Amniotic epithelial cell (primary cell): ENCODE measurements at regions not wholly inside any gene's neighbourhood (a gene's known extent, or its start where the extent isn't known, plus 50 kb on each side); places are given as distances from the start of the nearest gene placed in this dataset.

Experiments
- DNase-seq: peaks from one replicate; pipeline ENCODE4 v3.0.0-alpha.2; 2010; ENCODE audit warnings: low read depth

GRCh38 chr6:119541132-119541905 lies 191.8 kb upstream of the MAN1A1 start:
- DNase-seq = peak; percentile 100

- no peak for DNase-seq
Observed at GRCh38 chr6:119540417-119540816, 190.9 kb upstream of the MAN1A1 start.

- no peak for DNase-seq
Observed at GRCh38 chr6:119539066-119539746, 189.6 kb upstream of the MAN1A1 start.

GRCh38 chr6:119536666-119537065 lies 187.1 kb upstream of the MAN1A1 start:
- peak; percentile 18 for DNase-seq

GRCh38 chr6:119535332-119535731 lies 185.8 kb upstream of the MAN1A1 start:
- DNase-seq = no peak

GRCh38 chr6:119533603-119534279 lies 184.2 kb upstream of the MAN1A1 start:
- DNase-seq = peak; percentile 58

GRCh38 chr6:119527231-119527578 lies 177.6 kb upstream of the MAN1A1 start:
- no peak for DNase-seq

GRCh38 chr6:119526561-119527230 lies 177.1 kb upstream of the MAN1A1 start:
- DNase-seq = no peak

- DNase-seq = no peak
Observed at GRCh38 chr6:119524410-119524809, 174.8 kb upstream of the MAN1A1 start.

- no peak for DNase-seq
Observed at GRCh38 chr6:119523556-119523955, 174.0 kb upstream of the MAN1A1 start.

GRCh38 chr6:119521251-119521650 lies 171.7 kb upstream of the MAN1A1 start:
- no peak for DNase-seq

GRCh38 chr6:119517428-119517827 lies 167.9 kb upstream of the MAN1A1 start:
- DNase-seq = no peak

GRCh38 chr6:119514345-119514744 lies 164.8 kb upstream of the MAN1A1 start:
- no peak for DNase-seq

GRCh38 chr6:119511024-119511423 lies 161.5 kb upstream of the MAN1A1 start:
- no peak for DNase-seq

- no peak for DNase-seq
Observed at GRCh38 chr6:119510246-119510645, 160.7 kb upstream of the MAN1A1 start.

- DNase-seq = no peak
Observed at GRCh38 chr6:119506631-119507174, 157.1 kb upstream of the MAN1A1 start.

GRCh38 chr6:119501798-119502483 lies 152.4 kb upstream of the MAN1A1 start:
- DNase-seq = no peak

- no peak for DNase-seq
Observed at GRCh38 chr6:119499797-119500196, 150.2 kb upstream of the MAN1A1 start.

GRCh38 chr6:119497988-119498727 lies 148.6 kb upstream of the MAN1A1 start:
- no peak for DNase-seq

- no peak for DNase-seq
Observed at GRCh38 chr6:119495230-119495683, 145.7 kb upstream of the MAN1A1 start.

- DNase-seq = no peak
Observed at GRCh38 chr6:119493980-119494379, 144.4 kb upstream of the MAN1A1 start.
